Ovary (tissue), 3 donors: ENCODE measurements at regions not wholly inside any gene's neighbourhood (a gene's known extent, or its start where the extent isn't known, plus 50 kb on each side); places are given as distances from the start of the nearest gene placed in this dataset.

Experiments
- CTCF ChIP-seq, 3 donors: fragments of 450-650 bp in 2 of 3; fragments of 200-600 bp in 1 of 3; IDR thresholded peaks; one replicate each; pipeline versions ENCODE4 v1.5.1 to v1.8.0; 2016 to 2022; ENCODE audit warnings: antibody characterized with exemption in 3 of 3, mild to moderate bottlenecking in 1 of 3
- POLR2A ChIP-seq: fragments of 450-650 bp; IDR thresholded peaks from one replicate; pipeline ENCODE4 v1.6.1; 2017; ENCODE audit warnings: antibody characterized with exemption, mild to moderate bottlenecking, moderate library complexity
- donor health status: DM: no; HTN: no; CAD: no.

- TF ChIP-seq CTCF (IDR thresholded peaks at IDR 0.05), result no peak
- TF ChIP-seq POLR2A, result no peak
These were observed 407.5 kb upstream of the THBS1 start for GRCh38 chr15:39173426-39173825.
